ENCODE measurements at regions not wholly inside any gene's neighbourhood (a gene's known extent, or its start where the extent isn't known, plus 50 kb on each side); places are given as distances from the start of the nearest gene placed in this dataset.

DNA sequence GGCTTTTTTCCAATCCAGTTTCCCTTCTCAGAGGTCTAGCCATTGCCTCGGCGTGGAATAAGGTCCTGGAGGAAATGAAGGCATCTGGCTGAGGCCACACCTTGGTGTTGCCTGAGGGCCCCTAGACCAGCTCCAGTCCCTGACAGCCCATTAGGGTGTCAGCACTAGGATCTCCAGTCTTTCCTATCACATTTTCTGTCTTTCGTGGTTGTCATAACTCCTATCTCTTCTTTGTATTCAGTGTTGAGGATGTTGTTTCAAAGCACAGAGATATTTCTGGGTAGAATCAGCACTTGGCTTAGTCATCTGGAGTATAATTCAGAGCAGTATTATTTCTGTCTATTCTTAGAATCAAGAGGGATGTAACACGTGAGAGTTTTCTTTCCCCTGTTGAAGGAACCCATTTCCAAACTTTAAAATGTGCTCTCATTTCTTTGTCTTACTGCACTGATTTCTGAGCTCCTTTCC is 844.3 kb downstream of the KCNT2 start:
- TF ChIP-seq ZFP30 (CRISPR knock-in tag; IDR thresholded peaks at IDR 0.05) (no peak), RARB (CRISPR knock-in tag; IDR thresholded peaks at IDR 0.05) (no peak), PATZ1 (CRISPR knock-in tag; IDR thresholded peaks at IDR 0.05; ENCODE audit: borderline replicate concordance) (no peak), CSDC2 (CRISPR knock-in tag; IDR thresholded peaks at IDR 0.05) (no peak)
